ENCODE measurements at regions not wholly inside any gene's neighbourhood (a gene's known extent, or its start where the extent isn't known, plus 50 kb on each side); places are given as distances from the start of the nearest gene placed in this dataset.

DNA sequence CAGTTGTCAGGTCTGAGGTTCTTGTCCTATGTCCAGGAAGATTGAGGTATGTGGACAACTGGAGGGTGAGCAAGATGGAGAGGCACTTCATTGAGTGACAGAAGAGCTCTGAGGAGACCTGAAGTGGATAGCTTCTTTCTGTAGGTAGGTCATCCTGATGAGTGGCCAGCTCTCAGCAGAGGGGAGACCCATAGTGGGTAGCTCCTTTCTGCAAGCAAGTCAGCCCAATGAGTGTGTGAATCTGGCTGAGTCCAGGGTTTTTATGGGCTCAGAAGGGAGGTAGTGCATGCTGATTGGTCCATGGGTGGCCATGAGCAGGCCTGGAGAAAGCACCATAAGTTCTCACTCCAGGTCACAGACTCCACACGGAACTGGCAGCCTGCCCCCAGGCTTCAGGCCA is 92.6 kb upstream of the GALNT5 start:
- DNase-seq = no peak

DNA sequence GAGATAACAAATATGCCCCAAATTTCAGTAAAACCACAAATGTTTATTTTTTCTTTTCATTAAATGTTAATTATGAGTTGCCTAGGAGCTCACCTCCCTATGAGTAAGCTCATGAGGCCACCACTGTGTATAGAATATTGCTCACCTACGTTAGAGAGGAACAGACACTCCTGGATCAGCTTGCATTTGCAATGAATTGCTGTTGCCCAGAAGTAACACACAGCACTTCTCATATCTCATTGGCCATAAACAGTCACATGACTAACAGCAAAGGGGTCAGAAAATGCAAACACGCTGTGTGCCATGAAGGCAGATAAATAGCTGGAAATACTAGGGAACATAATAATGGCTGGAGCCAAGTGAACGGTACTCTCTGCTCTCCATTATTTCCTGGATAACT is 89.0 kb upstream of the GALNT5 start:
- DNase-seq = no peak

DNA sequence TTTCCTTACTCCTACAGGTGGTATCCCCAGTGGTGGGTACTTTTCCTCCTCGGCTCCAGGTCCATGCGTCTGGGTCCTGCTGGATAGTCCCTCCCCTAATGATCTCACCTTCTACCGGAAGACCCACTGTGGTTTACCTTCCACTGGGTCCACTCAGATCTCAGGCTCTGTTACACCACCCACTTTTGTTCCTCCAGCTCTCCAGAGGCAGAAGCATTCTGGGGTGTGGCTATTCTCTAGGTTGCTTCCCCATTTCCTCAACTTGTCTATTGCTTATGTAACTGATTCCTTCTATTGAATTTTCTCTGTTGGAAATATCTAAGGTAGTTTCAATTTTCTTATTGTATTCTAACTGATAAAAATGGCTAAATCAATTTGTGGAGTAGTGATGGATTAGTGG is 87.6 kb upstream of the GALNT5 start:
- DNase-seq = no peak

DNA sequence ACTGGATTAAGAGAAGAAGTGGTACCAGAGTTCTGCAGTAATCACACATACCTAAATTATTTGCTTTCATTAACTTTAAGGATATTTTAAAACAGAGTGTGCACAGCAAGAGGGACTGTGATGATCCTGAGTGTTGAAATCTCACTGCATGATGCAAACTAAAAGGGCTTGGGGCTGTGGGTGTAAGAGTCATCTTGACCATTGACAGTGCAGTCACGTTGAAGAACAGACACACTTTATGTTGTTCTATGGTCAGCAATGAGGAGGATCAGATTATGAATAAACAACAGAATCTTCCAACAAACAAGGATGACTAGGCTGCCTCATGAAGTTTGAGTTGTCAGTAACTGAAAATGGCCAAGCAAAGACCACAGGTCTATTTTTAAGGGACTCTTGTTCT is 87.2 kb upstream of the GALNT5 start:
- no peak for DNase-seq

DNA sequence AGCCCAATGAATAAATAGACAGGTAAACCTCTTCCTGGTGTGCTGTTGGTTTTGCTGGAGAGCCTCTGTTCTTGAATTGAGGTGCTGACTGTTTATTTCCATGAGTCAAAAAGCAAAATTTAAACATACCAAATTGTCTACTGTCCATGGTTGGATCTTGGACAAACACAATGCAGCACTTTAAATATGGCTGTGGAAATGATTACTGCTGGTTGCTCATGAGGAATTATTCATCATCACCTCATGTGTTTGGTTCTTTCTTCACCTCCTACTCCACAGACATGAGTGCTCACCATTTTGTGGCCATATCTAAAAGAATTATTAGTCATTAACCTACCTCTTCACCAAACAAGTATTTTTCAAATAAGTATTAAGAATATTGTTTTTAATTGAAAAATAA is 85.3 kb upstream of the GALNT5 start:
- no peak for DNase-seq

DNA sequence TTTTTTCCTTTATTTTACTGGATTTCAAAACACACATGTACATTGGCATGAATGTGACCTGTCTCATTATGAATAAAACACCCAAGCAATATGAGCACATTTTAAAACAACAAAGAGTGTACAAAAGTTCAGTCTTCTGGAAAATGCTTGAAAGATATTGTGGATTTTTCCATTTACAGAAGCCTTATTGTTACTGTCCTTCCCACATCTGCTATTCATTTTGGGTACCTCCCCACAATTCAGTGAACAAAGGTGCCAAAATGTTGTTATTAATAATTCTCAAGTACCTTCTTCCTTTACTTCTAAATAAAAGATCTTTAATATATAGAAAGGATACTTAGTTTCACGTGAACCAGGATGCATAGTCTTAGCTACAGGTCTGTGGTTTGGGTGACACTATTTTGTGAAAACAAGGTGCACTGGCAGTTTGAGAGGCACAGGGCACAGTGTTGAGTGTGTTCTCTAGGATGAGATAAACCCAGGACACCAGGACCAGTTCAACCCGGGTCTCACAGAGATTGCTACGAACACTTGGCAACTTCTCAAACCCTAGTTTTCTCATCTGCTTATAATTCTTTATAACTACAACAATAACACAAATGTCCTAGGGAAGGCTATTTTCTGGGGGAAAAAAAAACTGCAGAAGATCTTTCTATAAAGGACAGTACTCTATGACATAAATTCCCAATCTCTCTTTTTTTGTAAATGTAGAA is 84.5 kb upstream of the GALNT5 start:
- no peak for DNase-seq

DNA sequence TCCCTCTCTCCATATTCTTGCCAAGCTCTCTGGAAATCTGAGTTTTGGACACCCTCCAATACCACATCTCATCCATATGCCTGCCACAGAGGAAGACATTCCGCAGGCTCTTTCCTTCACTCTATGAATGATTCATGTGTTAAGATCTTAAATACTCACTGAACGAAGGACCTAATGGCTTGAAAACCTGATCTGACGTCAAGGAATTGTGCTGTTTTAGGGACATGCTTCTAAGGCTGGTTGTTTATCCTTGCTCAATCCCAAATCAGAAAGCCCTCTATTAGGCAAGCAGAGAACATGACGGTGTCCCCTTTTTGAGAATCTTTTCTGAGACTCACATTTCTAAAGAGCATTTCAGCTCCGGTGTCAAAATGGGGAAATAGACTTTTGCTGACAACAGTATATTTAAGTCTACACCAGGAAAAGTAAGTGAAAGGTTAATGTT is 83.7 kb upstream of the GALNT5 start:
- DNase-seq = no peak

DNA sequence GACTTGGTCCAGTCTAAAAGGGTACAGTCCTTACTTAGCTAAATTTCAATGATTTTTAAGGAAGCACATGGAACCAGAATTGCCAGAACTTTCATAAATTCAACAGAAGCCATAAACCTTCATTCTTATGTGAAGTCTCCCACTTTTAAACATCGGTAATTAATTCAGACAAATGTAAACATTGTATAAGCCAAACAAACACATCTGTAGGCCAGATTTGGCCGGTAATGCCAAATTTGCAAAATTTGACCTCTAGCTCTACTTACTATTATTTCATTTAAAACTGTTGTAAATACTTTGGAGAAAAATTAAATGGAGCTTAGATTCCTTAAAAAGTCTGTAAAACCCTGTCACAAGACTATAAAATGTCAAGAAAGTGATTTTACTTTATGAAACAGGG is 83.2 kb upstream of the GALNT5 start:
- DNase-seq = no peak

DNA sequence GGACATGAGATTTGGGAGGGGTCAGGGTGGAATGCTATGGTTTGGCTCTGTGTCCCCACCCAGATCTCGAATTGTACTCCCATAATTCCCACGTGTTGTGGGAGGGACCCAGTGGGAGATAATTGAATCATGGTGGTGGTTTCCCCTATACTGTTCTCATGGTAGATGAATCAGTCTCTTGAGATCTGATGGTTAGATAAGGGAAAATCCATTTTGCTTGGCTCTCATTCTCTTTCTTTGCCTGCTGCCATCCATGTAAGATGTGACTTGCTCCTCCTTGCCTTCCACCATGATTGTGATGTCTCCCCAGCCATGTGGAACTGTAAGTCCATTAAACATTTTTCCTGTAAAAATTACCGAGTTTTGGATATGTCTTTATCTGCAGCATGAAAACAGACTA is 80.9 kb upstream of the GALNT5 start:
- no peak for DNase-seq

DNA sequence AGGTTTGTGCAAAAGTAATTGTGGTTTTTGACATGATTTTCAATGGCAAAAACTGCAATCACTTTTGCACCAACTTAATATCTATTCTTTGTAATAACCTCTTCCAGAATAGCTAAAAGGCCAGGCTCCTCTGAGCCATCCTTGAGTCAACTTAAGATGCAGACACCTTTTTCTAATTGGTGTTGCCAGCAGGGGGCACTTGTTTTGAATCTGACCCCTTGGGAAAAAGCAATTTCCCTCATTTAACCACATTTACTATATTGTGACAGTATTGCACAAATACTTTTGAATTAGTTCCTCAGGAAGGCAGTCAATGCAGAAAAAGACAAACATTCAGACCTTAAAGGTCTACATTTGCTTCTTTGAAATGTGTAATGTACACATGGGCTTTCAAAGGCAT is 78.6 kb upstream of the GALNT5 start:
- DNase-seq = no peak

DNA sequence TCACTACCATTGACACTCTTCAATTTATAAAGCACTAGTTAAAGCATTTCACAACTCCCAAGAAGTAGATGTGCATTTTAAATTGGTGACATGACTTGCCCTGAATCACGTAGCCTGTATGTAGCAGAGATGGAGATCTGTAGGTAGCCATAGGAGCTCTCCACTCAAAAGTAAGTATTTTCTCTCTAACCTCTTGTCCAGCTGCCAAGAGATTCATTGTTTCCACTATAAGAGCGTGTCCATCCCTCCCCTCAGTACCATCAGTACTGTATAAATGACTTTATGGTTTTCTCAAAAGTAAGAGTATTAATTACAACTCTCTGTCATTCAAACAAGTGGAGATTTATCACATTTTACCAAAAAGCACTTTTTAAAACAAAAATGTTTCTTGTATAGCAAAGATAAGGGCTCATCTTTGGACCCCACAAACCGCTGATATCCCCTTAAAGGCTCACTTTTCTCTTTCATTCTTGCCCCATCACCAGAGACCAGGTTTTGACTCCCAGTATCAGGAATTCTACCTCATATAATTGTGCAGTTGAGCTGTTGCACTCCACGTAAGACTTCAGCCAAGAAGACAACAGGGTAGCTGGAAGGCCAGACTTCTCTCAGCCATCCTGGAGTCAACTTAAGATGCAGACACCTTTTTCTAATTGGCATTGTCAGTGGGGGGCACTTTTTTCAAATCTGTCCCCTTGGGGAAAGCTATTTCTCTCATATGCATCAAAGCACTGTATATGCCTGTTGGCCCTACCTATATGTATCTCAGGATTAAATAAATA is 78.0 kb upstream of the GALNT5 start:
- DNase-seq = no peak

DNA sequence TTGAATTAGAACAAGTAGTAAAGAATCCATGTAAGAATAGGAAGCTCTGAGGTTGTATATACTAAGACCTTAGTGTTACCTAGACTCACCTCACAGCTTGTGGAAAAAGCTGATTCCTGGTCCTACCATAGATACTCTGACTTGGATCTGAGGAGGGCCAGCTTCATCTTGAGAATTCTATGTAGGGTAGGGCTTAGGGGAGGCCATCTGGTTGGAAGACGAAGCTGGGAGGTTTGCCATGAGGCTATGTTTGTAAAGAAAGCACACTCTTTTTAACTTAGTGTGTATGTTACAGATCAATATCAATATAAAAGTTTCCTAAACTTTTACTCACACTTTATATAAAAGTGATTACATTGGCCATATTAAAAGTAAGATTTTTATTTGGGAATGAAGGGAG is 77.1 kb upstream of the GALNT5 start:
- no peak for DNase-seq

DNA sequence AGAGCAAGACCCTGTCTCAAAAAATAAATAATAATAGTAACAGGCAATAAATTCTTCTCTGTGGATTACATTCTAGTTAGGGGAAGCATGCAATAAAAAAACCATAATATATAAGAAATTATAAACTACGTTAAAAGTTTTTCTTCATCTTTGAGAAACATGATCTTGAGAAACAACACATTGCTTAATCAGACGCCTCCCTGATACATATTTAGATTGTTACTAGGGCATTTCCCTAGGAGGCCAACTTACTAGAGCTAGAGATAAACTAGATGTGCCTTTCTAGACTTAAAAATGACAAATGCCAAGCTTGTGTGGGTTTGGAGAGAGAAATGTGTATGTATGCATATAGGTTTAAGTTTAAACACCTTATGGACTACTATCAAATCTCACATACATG is 76.3 kb upstream of the GALNT5 start:
- no peak for DNase-seq

DNA sequence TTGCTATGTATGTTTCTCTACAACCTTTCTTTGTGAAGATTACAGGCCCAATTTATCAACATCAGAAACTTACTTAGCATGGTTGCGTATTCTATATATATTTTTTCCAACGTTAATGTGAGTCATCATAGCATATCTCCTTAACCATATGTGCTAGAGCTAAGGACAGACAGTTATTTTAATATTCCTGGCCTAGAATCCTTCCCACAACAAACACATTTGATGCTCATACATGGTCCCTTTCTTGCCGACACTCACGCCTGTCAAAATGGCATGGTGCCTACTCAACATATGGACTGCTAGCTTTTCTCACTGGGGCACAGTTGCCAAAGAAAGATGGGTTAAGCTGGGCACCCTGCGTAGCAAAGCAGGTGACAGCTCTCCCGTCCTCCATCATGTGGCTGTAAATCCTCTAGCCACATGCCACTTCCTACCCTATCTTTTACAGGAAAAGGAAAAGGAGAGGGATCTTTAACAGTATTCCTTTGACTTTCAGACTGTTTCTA is 75.2 kb upstream of the GALNT5 start:
- DNase-seq = peak; percentile 70

DNA sequence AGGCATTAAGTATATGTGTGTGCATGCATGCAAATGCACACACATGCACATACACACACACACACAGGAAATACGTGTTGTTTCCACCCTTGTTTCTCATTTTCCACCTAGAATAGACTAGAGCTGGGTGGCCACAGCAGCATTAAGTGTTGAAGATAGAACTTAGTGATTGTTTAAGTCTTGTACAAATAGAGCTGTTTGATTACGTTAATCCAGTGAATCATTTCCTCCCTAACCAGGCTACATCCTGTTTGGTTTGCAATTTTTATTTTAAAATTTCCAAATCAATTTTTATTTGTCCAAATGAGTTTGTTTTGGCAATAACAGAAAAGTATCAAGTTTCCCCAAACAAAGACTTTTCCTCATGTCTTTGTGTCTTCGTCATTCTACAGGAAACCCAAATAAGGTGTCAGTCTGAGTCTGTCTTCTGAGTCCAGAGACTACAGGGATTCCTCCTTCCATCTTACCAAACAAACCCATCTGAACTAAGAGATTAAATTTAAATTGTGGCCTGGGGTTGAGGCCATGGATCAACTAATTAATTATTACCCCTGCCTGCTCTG is 74.6 kb upstream of the GALNT5 start:
- peak; percentile 70 for DNase-seq

DNA sequence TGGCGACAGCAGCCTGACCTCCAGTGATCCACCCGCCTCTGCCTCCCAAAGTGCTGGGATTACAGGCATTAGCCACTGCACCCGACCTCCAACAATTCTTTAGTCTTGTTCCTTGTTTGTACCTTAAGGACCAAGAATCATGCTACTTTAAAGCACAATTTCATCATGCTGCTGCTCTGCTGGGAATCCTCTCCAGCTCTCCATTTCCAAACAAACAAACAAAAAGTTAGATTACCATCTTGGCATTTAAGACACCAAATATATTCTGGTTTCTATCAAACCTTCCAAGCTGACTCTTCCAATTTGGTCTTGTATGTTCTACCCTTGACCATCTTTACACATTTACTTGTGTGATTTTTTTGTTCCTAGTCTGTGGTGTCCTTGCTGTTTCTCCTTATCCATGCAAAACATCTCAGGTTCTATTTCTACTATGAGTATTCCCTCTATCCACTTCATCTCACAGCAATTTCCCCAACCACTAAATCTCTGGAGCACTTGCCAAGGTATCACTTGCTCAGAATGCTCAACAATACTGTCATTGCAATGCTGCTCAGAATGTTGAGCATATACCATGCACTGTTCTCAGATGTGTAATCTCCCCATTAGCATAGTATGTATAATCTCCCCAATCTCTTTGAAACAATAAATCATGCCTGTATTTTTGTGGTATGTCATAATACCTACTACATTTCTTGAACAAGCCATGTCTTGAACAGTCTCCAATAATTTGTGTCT is 73.2 kb upstream of the GALNT5 start:
- DNase-seq = no peak

DNA sequence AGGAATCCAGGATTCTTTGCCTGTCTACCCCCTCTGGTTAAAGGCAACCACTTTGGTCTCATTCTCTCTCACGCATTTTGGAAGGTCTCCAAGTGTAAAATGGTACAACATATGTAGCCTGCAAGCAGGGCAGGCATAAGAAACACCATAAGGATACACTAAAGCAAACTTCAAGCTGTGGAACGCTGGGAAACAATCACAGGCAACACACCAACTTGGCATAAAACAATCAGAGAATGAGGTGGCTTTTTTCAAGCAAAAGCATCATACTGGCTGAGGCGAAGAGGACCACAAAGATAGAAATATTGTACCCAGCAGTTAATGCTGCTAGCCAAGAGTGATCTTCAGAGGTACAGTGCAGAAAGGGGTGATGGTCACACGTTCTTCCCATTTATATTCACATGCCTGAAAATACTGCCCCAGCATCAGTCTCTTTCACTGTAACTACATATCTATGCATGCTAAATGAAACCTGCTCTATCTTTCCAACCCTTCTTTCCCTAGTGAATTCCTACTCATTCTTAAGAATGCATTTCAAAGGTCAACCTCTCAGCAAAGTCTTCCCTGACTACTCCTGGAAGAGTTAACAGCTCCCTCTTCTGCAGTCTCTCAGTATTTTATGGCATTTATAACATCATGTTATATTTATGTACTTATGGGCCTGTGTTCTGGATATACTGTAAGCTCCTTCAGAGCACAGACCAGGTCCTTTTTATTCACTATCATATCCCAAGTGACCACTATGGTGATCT is 71.9 kb upstream of the GALNT5 start:
- DNase-seq = no peak

DNA sequence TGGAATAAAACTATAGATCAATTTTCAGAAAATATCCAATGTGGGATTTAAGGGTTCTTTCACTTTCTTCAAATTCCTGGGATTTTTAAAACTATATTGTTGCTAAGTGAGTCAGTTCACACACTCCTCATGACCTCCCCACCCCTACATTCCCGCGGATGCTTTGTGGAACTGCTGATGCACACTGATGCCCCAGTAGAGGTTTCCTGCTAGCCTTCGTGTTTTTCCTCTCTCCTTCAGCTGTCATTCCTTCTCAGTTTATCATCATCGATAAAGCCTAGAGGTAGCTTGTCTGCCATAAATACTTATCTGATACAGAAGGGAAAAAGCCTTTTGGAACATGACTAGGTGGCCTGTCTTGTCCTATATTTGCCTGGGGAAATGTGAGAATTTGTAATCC is 67.4 kb upstream of the GALNT5 start:
- DNase-seq = no peak

DNA sequence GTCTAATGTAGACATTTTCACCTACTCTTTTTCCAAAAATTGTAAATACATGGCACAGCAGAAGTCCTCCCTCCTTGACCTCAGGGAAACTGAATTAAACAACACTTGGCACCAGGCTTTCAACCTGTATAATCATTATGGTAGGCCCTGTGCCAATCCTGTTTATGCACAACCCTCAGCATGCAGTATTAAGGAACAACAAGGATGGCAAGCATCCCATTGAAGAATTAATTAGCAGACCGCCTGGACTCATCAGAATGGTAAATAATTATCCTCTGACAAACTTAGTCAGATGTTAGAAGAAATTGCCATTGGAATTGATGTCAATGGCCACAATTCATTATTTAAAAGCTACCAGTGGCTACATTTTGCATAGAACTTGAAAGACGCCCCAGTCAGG is 66.3 kb upstream of the GALNT5 start:
- no peak for DNase-seq

DNA sequence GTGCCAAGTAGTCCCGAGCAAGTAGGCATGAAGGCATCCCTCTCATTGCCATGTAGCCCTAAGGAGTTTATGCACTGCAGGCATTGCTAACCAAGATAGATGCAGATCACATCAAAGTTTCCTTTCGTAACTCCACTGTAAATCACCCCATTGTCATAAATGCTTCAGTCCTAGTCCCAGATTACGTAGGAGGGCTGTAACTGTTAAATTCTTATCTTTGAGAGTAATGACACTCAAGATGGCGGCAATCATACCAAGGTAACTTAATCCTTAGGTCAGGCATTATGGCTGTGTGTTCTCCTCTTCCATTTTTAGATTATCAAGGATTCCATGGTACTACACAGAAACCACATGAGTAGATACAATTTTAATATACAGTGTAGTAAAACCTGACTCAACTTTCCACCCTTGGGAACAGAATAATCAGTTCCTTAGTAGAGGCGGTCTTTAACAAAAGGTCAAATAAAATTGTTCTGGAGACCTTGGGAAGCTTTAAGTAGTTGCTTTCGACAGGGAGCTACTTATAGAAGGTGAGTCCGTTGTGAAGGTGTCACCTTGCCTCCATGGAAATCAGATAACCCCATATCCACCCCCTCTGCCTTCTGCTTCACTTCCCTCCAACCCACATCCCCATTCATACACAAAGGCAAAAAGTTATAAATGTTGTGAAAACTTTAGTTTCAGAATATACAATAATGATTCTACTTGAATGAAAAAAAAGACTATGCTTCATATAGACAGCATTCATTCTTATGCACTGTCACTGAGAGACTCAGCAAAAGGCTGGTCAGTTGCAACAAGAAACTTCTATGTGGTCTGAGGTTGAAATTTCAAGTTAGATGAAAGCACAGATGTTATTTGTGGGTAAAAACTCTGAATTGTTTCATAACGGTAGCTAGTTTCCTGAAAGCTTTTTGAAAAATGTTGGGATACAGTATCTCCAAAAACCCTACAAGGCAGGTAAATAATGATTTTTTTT is 64.8 kb upstream of the GALNT5 start:
- DNase-seq = no peak

DNA sequence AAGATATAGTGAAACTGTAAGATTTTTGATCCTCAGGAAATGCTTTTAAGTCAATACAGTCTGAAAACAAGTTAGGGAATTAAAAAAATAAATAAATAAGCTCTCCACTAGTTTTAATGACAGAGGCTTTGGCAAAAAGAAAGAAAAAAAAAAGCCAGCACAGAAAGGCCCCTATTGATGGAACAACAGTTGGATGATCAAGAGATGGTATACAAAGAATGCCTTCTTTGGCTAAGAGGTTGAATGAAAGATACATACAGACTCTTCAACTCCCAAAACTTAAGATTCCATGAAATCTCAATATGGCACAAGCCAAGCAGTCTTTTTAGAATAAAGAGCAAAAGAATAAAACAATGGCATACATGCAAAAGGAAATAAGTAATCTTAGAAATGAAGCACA is 64.0 kb upstream of the GALNT5 start:
- no peak for DNase-seq

Measured in SHP77 treated with DMSO at 0.1 percent for 48 hours (cell line).